GM03348 (cell line): ENCODE measurements at regions not wholly inside any gene's neighbourhood (a gene's known extent, or its start where the extent isn't known, plus 50 kb on each side); places are given as distances from the start of the nearest gene placed in this dataset.

Experiments
- DNase-seq: peaks from one replicate; pipeline ENCODE4 v3.0.0; 2012; ENCODE audit warnings: low spot score

- DNase-seq = no peak
These were observed 183.1 kb downstream of the GAS1 start for GRCh38 chr9:86764221-86764624.

GRCh38 chr9:86763791-86764190, 183.5 kb downstream of the GAS1 start:
- no peak for DNase-seq

DNA sequence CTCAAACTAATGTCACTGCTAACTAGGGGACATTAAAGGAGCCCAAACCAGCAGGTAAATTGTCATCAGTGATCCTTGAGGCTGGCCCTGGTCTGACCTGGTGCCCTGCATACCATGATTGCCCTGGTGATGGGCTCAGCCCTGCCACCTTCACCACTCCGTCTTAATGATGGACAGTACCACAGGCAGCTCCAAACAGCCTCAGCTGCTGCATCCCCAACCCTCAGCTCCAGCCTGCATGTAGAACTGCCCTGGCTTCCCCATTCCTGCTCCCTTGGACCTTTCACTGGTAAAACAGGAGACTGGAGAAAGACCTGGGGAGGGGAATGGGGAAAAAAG, 190.0 kb downstream of the GAS1 start:
- DNase-seq = no peak

DNA sequence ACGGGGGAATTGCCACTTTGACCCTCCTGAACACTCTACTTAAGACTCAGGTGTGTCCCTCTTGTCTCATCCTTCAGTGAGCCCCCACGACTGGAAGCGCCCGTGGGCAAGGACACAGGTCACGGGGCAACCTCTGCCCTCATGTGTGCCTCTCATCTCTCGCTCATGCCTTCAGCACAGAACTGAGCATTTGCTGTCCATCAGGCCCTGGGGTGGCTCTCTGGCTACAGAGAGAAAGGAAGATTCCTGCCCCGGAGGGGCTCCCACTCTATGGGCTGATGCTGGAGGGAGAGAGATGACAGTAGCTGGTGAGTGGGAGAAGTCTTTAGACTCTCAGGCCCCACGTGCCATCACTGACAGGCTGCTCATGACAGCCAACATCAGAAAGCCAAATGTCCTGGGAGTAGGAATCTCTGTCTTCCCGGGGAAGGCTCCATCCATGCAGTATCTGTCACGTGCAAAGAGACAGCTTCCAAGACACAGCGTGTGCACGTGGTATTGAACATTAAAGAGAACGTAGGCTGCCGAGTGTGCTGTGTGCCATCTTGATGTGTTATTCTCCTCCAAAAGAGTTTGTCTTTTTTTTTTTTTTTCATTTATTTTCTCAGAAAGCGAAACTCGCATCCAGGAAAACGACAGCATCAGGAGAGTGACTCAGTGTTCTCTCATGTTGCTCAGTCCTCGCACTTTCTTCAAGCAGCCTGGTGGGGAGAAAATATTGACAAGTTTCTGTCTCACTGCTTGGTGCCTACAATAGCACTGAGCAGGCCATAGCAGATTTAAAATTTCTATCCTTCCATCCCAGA, 190.5 kb downstream of the GAS1 start:
- DNase-seq = peak; percentile 46

GRCh38 chr9:86755561-86755941, 191.8 kb downstream of the GAS1 start:
- DNase-seq = no peak

GRCh38 chr9:86754581-86755560, 192.4 kb downstream of the GAS1 start:
- no peak for DNase-seq

- no peak for DNase-seq
These were observed 193.5 kb downstream of the GAS1 start for GRCh38 chr9:86753836-86754235.

GRCh38 chr9:86752733-86753132, 194.6 kb downstream of the GAS1 start:
- DNase-seq = no peak

GRCh38 chr9:86751956-86752355, 195.3 kb downstream of the GAS1 start:
- DNase-seq = no peak

DNA sequence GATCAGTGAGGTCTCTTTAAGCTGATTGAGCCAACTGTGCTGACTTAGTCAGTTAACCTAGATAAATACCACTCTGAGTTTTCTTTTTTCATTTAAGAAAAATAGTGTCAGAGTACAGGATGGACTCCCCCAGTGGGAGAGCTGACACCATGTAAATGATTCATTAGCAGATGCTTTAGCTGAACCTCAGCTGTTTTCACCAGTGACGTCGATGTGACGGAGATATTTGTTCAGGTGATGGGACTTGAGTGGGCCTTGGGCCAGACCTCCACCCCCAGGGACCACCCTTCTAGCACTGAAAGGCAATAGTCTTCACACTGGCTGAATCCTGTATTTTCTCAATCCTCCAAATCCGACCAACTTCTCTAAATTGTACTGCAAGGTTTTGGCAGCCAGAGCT, 196.1 kb downstream of the GAS1 start:
- DNase-seq = no peak

DNA sequence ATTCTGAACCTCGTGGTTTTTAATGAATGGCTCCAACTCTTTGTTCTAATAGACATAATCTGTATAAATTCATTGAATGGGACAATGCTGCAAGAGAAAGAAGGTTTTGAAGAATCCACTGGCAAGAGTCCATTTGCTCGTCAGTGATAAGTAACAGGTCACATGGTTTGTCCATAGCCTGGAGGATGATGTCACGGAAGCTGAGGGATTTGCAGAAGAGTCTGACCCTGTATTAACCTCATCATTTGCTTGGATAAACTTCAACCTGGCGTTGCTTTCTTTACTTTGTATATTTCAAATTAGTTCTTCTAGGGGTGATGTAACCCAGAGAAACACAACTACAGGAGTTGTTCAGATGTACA, 197.4 kb downstream of the GAS1 start:
- no peak for DNase-seq

DNA sequence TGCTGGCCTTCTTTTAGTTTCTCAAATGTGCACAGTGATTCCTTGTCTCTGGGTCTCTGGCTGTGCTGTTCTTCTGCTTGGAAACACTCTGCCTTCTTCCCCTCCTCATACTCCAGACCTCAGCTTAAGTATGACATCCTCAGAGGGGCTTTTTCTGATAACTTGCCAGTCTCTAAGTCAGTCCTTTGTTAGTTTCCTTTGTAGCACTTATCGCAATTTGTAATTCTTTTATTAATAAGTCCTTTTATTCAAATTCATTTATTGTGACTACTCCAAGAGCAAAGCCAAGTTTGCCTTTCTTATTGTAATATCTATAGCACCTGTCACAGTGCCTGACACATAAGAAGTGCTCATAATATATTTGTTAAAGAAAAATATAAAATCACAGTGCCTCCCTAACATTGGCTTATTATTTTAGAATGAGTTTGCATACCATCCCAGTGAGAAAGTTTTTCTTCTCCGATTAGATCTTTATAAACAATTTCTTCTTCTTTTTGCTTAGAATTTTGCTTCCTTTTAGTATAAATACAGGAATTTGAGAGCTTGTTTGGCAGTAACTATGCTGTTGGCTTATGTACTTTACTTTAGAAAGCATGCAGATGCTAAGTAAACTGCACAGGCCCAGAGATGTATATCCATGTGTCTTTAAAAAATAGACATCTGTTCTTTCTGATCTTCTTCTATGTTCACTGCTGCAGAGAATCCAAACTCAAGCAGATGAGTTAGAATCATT, 198.0 kb downstream of the GAS1 start:
- DNase-seq = no peak

DNA sequence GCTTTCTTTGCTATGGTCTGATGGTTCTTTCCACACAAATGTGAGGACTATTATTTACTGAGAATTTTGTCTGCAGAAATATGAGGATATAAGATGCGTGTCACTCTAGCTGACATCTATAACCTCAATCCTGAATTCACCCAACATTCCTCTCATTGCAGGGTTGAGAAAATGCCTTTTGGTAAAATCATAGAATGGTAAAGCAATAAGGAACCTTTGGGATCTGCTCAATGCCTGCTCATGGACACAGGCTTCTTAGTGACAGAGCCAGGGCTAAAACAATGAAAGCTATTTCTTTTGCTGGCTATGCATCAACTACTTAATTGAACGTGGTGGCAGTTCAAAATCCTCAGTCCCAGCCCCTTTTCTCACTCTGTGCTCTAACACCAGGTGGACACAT, 199.6 kb downstream of the GAS1 start:
- DNase-seq = no peak

- peak; percentile 55 for DNase-seq
These were observed 205.7 kb downstream of the GAS1 start for GRCh38 chr9:86741311-86742208.

- DNase-seq = no peak
These were observed 211.4 kb downstream of the GAS1 start for GRCh38 chr9:86735772-86736458.

DNA sequence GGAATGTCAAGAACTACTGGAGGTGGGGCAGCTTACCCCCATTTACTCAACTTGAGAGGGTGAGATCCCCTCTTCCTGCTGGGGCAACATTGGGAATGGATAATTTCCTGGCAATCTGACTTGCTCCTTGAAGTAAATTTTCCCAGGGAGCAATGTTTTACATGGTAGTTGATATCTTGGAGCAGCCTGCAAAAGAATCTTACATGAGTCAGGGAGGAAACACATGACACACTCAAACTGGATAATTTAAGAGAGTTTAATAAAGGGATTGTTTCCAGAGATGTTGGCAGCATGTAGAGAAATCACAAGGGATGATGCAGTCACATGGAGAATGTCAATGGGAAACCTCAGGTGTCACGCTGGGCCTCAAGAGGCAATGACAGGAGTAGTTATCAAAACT, 212.5 kb downstream of the GAS1 start:
- peak; percentile 57 for DNase-seq

- no peak for DNase-seq
These were observed 213.4 kb downstream of the GAS1 start for GRCh38 chr9:86733929-86734328.

GRCh38 chr9:86732514-86733171, 214.7 kb downstream of the GAS1 start:
- DNase-seq = peak; percentile 76

GRCh38 chr9:86731511-86732063, 215.7 kb downstream of the GAS1 start:
- no peak for DNase-seq
